ENCODE measurements at regions not wholly inside any gene's neighbourhood (a gene's known extent, or its start where the extent isn't known, plus 50 kb on each side); places are given as distances from the start of the nearest gene placed in this dataset.
"Not testable (repeated sequence)": the region's sequence is repeated elsewhere in the genome, so short reads cannot be mapped to it uniquely, and the experiment has no call there.

- no peak for DNase-seq
Measured at GRCh38 chr20:55143601-55144000, 668.2 kb downstream of the DOK5 start.

DNA sequence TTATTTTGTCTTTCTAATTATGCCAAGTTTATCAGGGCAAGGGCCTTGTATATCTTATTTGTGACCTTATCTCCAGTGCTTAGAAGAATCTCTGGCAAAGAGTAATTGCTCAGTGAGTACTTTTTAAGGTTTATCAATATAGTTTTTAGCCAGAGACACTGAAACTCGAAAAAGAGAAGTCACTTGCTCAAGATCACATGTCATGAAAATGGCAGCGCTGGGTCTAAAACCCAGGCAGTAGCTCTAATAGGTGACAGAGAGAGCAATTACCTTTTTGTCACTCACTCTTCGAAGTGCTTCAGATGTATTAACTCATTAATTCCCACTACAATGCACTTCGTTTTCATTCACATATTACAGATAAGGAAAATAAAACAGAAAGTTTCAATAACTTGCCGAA is 667.5 kb downstream of the DOK5 start:
- DNase-seq: no peak

- DNase-seq: no peak
Measured at GRCh38 chr20:55140631-55141030, 665.2 kb downstream of the DOK5 start.

DNA sequence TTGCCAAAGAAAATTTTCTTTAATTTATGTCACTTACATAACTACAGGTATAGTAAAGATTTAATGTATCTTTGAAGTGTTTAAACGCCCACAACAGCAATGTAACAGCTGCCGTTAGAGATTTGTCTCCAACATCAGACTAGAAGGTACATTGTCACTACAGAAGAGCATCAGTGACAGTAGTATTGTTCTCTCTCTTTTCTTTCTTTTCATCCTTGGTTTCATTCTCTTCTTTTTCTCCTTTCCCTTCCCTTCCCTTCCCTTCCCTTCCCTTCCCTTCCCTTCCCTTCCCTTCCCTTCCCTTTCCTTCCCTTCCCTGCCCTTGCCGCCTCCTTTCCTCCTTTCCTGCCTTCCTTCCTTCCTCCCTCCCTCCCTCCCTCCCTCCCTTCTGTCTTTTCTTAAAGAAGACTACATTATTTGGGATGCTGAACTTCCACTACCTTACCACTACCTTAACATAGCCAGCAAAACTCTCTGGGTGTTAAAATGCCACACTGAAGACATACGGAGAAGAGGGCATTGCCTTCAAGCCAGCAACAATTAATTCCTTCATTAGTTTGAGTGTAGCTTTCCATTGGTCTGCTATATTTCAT is 663.9 kb downstream of the DOK5 start:
- no peak for DNase-seq

DNA sequence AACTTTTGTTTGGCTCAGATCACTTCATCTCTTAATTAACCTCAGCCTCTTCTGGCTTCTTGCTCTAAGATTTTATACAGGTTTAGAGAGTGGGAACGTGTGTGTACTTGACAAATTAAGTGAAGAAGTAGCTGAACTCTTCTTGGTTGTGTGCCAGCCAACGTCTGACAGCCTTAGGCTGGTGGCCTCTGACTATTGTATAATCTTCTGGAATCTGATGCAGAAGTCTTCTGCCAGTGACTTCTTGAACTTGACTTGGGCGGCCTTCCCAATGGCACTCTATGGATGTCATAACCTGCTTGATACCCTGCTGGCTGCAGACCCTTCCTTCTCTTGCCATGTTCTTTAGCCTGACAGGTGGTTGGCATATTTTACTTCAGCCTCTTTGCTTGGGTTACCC is 660.5 kb downstream of the DOK5 start:
- DNase-seq: no peak

- no peak for DNase-seq
Measured at GRCh38 chr20:55132523-55132922, 657.1 kb downstream of the DOK5 start.

DNA sequence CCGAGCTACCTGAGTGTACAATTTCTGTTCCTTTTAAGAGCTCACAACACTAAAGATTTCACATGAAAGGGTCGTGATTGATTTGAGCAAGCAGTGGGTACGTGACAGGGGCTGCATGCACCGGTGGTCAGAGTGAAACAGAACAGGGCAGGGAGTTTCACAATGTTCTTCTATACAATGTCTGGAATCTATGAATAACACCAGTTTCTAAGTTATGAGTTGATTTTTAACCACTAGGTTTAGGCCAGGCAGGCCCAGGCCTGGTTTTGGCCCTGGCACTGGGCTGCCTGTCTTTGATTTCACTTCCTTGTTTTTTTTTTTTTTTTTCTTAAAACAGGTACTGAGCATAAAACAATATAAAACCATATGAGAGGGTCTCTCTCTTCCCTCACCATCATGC is 642.2 kb downstream of the DOK5 start:
- not testable (repeated sequence) for DNase-seq

GRCh38 chr20:55116598-55116997 is 641.2 kb downstream of the DOK5 start:
- no peak for DNase-seq

DNA sequence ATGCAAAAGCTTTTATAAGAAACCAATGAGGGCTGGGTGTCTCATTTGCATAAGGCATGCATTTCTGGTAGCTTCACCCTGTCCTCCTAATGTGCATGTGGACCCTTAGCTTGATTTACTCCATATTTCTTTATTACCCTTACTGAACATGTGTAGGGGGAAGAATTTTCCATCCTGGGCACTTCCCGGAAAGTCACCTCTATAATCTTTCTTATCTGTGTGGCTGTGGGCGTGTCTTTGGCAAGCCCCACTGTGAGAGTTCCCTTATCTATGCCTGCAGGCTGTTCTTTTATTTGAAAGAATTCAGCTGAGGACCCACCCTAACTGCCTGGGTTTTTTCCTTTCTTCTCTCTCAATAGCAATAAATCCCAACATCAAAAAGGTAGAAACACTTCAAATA is 627.8 kb downstream of the DOK5 start:
- no peak for DNase-seq

DNA sequence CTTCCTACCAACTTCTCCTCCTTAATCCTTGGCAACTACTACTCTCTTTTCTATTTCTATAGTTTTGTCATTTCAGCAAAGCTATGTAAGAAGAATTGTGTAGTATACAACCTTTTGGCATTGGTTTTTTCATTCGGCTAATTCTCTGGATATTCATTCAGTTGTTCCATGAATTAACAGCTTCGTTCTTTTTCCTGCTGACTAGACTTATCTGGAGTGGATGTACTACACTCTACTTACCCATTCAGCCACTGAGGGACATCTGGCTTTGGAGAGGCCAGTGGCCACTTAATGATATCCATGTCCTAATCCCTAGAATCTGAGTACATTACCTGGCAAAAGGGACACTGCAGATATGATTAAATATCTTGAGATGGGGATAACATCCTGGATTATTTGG is 623.9 kb downstream of the DOK5 start:
- DNase-seq: no peak

GRCh38 chr20:55097621-55098020 is 622.2 kb downstream of the DOK5 start:
- DNase-seq: no peak

- DNase-seq: no peak
Measured at GRCh38 chr20:55095745-55096400, 620.5 kb downstream of the DOK5 start.

DNA sequence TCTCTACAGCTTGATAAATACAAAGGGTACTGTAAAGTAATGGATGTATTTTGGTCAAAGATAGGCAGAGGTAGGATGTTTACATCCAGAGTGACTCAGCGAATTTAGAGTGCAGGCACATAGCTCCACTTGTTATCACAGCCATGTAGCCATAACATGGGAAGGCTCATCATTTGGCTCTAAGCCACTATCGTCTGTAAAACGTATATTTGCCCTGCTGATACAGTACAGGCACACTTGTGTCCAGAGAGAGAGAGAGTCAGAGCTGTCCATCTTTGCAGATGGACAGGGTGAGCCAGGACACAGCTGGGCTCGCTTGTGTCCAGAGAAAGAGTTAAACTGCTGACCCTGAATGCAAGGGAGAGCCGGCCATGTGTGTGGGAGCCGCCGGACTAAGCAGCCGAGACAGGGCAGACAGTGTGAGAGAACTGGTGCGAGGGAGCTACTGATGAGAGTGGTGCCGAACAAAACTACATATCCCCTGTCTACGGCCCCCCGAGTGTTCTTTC is 619.0 kb downstream of the DOK5 start:
- DNase-seq: no peak

- no peak for DNase-seq
Measured at GRCh38 chr20:55090286-55090685, 614.9 kb downstream of the DOK5 start.

GRCh38 chr20:55086421-55086820 is 611.0 kb downstream of the DOK5 start:
- no peak for DNase-seq

GRCh38 chr20:55079917-55080316 is 604.5 kb downstream of the DOK5 start:
- no peak for DNase-seq

GRCh38 chr20:55074266-55074840 is 599.0 kb downstream of the DOK5 start:
- not testable (repeated sequence) for DNase-seq

DNA sequence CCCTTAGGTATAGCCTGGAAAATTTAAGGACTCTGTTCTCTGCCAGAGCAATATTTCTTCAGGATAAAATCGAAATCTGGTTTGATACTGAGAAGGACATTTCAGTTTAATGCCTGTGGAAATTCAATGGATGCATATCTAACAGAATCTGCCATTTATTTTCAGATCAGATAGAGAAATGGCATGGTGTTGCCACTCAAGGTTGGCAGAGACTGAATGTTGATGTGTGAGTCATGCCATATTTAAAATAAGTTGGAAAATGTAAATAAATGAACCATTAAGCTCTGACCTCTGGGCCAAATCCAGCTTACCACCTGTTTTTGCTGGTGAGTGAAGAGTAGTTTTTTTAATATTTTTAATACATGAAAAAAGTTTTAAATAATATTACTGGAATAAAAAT is 594.6 kb downstream of the DOK5 start:
- no peak for DNase-seq

- DNase-seq: no peak
Measured at GRCh38 chr20:55067158-55067825, 591.9 kb downstream of the DOK5 start.

DNA sequence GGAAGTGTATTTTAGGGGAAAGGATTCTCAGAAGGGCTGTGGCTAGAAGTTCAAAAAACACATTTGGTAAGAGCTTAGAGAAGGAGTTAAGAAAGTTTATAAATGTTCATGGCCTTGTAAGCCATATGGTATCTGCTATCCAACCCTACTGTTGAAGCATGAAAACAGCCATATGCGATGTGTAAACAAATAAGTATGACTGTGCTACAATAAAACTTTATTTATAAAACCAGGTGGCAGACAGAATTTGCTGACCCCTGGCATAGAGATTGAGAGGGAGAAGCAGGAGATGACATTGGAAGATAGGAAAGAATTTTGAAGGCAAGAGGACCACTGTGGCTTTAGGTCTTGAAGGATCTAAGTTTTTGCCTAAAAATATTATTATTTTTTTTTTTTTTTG is 583.5 kb downstream of the DOK5 start:
- no peak for DNase-seq

- DNase-seq: no peak
Measured at GRCh38 chr20:55057779-55058415, 582.5 kb downstream of the DOK5 start.

- DNase-seq: no peak
Measured at GRCh38 chr20:55054453-55054852, 579.1 kb downstream of the DOK5 start.

DNA sequence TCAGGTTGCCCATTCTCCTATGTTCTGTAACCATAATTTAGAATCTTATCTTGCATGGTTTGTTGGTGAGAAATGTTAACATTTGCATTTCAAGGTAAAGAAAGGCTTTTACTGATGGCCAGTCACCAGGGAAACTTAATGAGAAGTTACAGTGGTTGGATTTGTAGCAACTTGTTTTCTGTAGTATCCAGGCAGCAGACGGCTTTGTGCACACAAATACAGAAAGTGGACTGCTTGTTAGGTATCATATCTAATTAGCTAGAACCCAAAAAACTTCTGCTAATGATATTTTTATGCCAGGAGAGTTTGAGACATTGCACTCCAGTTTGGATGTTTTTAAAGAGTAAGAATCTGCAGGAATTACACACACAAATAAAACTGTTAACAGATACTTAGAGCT is 578.0 kb downstream of the DOK5 start:
- no peak for DNase-seq
